Panc1 (cell line): ENCODE measurements at regions not wholly inside any gene's neighbourhood (a gene's known extent, or its start where the extent isn't known, plus 50 kb on each side); places are given as distances from the start of the nearest gene placed in this dataset.

Experiments used
- ATAC-seq: fragments of 200-7000 bp; cut with Tn5 transposase; 2 replicates; pipeline ENCODE4 v1.9.1; 2020; ENCODE audit warnings: mild to moderate bottlenecking, moderate library complexity
- BruUV-seq: library from RNA; stranded (reverse); fragments of 400-500 nt; replicated peaks from 2 replicates; lab custom pipeline; 2021; lab: Mats Ljungman, UMichigan
- CTCF ChIA-PET: fragments of 300-600 bp; sonication (Branson Sonifier 250); formaldehyde crosslinking; loops from one replicate; lab custom pipeline; 2022; ENCODE audit warnings: antibody characterized with exemption; lab: Charles Lee
- POLR2A ChIA-PET: fragments of 300-600 bp; sonication (Branson Sonifier 250); formaldehyde crosslinking; loops from one replicate; lab custom pipeline; 2022; ENCODE audit warnings: antibody characterized with exemption; lab: Charles Lee
- DNase-seq: peaks from one replicate; pipeline ENCODE4 v3.0.0-alpha.2; 2010; ENCODE audit warnings: low read depth, low spot score
- H3K27ac ChIP-seq: 2 replicates; pipeline ENCODE4 v1.5.1; 2011; ENCODE audit warnings: mild to moderate bottlenecking, low read length, inconsistent platforms
- H3K27me3 ChIP-seq: fragments of 200-500 bp; sonication (Bioruptor generic); 2 replicates; pipeline ENCODE4 v1.6.0; 2014; ENCODE audit warnings: low read length, inconsistent platforms; ENCODE audit not compliant: control insufficient read depth, insufficient read depth
- H3K36me3 ChIP-seq: fragments of 200-500 bp; sonication (Bioruptor generic); 2 replicates; pipeline ENCODE4 v1.5.1; 2014; ENCODE audit warnings: inconsistent platforms, mild to moderate bottlenecking, low read length, moderate library complexity; ENCODE audit not compliant: control insufficient read depth, insufficient read depth
- H3K4me1 ChIP-seq: 2 replicates; pipeline ENCODE4 v1.5.1; 2011; ENCODE audit warnings: inconsistent platforms, mild to moderate bottlenecking, low read length, moderate library complexity; ENCODE audit not compliant: control insufficient read depth, insufficient read depth
- H3K4me3 ChIP-seq, 2 experiments: 2 replicates each; pipeline ENCODE4 v1.5.1; 2011 to 2012; ENCODE audit warnings: low read depth in 2 of 2, low read length in 2 of 2, mild to moderate bottlenecking in 2 of 2, inconsistent platforms in 1 of 2, moderate library complexity in 1 of 2
- H3K9me3 ChIP-seq: fragments of 200-500 bp; sonication (Bioruptor generic); 2 replicates; pipeline ENCODE4 v1.5.1; 2014; ENCODE audit warnings: low read depth, mild to moderate bottlenecking, inconsistent platforms, low read length, moderate library complexity; ENCODE audit not compliant: control insufficient read depth, insufficient read depth
- CTCF ChIP-seq: fragments of 450-650 bp; IDR thresholded peaks from 2 replicates; pipeline ENCODE4 v1.5.1; 2017; ENCODE audit warnings: mild to moderate bottlenecking
- POLR2AphosphoS5 ChIP-seq: IDR thresholded peaks from 2 replicates; pipeline ENCODE4 v1.6.1; 2012; ENCODE audit warnings: mild to moderate bottlenecking, low read depth, low read length, moderate library complexity
- SIN3A ChIP-seq: IDR thresholded peaks from 2 replicates; pipeline ENCODE4 v1.6.1; 2012; ENCODE audit warnings: low read depth, mild to moderate bottlenecking, low read length, moderate library complexity, borderline replicate concordance; ENCODE audit not compliant: insufficient read depth
- TCF7L2 ChIP-seq: IDR thresholded peaks from 2 replicates; pipeline ENCODE4 v1.6.1; 2011; ENCODE audit warnings: mild to moderate bottlenecking, low read depth, low read length, inconsistent platforms
- in situ Hi-C: cut with HindIII; loops from 2 replicates; pipeline ENCODE4 v1.10.0; 2016; ENCODE audit warnings: low sequenced_read_pairs, low pct_unique_long_range_greater_than_20kb
- intact Hi-C: fragments of 100-400 bp; cut with micrococcal nuclease; formaldehyde crosslinking; loops from one replicate; pipeline ENCODE4 v1.10.0; 2022; ENCODE audit not compliant: unreplicated experiment
- TF ChIP-seq, protein P1 (sequence below), 2 experiments: IDR thresholded peaks; 2 replicates each; pipeline ENCODE4 v1.6.1; 2011 to 2012; ENCODE audit warnings: low read depth in 2 of 2, control low read depth in 1 of 2, low read length in 1 of 2, mild to moderate bottlenecking in 1 of 2, moderate library complexity in 1 of 2; ENCODE audit not compliant: insufficient read depth in 1 of 2

DNA sequence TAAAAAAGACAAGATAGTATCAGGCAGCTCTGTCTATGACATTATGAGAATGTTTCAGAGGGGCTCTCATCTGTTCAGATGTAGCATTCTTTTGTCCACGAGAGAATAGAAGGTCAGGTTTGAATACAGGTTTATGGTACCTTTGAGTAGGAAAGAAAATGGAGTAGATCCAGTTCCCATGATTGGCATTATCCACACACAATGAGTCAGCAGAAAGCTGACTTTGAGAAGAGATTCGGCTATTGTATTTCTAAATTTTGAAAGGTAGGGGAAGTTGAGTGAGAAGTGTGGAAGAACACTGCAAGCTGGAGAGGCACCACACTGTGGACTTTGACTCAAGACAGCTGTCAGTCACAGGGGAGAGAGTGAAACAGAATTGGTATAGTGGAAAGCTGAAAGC, 135.4 kb downstream of the SYT10 start:
- intact Hi-C loops (no loop called here), in situ Hi-C loops (no loop called here)
- BruUV-seq = no TSS peak
- Histone ChIP-seq H3K27ac (no peak overlapping the region), H3K9me3 (peaks cover 4% of the 10 kb centered on the region; the same call in 1 of the 2 replicates), H3K27me3 (no peaks in the 10 kb centered on the region), H3K4me3 (no peak overlapping the region), H3K36me3 (no peaks in the 10 kb centered on the region), H3K4me1 (no peaks in the 10 kb centered on the region)
- TF ChIP-seq POLR2AphosphoS5 (no peak), SIN3A (no peak), CTCF (no peak), TCF7L2 (no peak)
- TF ChIP-seq, protein P1, sequence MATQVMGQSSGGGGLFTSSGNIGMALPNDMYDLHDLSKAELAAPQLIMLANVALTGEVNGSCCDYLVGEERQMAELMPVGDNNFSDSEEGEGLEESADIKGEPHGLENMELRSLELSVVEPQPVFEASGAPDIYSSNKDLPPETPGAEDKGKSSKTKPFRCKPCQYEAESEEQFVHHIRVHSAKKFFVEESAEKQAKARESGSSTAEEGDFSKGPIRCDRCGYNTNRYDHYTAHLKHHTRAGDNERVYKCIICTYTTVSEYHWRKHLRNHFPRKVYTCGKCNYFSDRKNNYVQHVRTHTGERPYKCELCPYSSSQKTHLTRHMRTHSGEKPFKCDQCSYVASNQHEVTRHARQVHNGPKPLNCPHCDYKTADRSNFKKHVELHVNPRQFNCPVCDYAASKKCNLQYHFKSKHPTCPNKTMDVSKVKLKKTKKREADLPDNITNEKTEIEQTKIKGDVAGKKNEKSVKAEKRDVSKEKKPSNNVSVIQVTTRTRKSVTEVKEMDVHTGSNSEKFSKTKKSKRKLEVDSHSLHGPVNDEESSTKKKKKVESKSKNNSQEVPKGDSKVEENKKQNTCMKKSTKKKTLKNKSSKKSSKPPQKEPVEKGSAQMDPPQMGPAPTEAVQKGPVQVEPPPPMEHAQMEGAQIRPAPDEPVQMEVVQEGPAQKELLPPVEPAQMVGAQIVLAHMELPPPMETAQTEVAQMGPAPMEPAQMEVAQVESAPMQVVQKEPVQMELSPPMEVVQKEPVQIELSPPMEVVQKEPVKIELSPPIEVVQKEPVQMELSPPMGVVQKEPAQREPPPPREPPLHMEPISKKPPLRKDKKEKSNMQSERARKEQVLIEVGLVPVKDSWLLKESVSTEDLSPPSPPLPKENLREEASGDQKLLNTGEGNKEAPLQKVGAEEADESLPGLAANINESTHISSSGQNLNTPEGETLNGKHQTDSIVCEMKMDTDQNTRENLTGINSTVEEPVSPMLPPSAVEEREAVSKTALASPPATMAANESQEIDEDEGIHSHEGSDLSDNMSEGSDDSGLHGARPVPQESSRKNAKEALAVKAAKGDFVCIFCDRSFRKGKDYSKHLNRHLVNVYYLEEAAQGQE (IDR thresholded peaks at IDR 0.05; ENCODE audit: insufficient read depth in 1 of 2, low read depth in 2 of 2, low read length in 1 of 2) = no peak
- CTCF ChIA-PET = no interaction called here
- POLR2A ChIA-PET = no interaction called here
- no peak for ATAC-seq
- DNase-seq = no peak

GRCh38 chr12:33296529-33296928, 143.1 kb downstream of the SYT10 start:
- in situ Hi-C loops = no loop called here

More at GRCh38 chr12:33296529-33296928, 143.1 kb downstream of the SYT10 start:
- intact Hi-C loops = no loop called here
- no peak for DNase-seq
- TF ChIP-seq SIN3A = no peak
- TF ChIP-seq, protein P1 (IDR thresholded peaks at IDR 0.05; ENCODE audit: insufficient read depth in 1 of 2, low read depth in 2 of 2, low read length in 1 of 2) = no peak
- no peak for TF ChIP-seq CTCF
- TF ChIP-seq POLR2AphosphoS5 = no peak
- TF ChIP-seq TCF7L2 = no peak
- H3K27ac ChIP-seq = no peak overlapping the region
- no peak overlapping the region for H3K4me3 ChIP-seq
- no peaks in the 10 kb centered on the region for H3K9me3 ChIP-seq
- H3K27me3 ChIP-seq = no peaks in the 10 kb centered on the region
- no peaks in the 10 kb centered on the region for H3K36me3 ChIP-seq
- ChIA-PET POLR2A (no interaction called here), CTCF (no interaction called here)
- no peaks in the 10 kb centered on the region for H3K4me1 ChIP-seq
- no peak for ATAC-seq
- no TSS peak for BruUV-seq
